GM13976 (cell line): ENCODE measurements at regions not wholly inside any gene's neighbourhood (a gene's known extent, or its start where the extent isn't known, plus 50 kb on each side); places are given as distances from the start of the nearest gene placed in this dataset.

Source experiments
- DNase-seq: peaks from one replicate; pipeline ENCODE4 v3.0.0; 2012; ENCODE audit warnings: low spot score
- CTCF ChIP-seq: IDR thresholded peaks from 2 replicates; pipeline ENCODE4 v1.5.1; 2012; ENCODE audit warnings: borderline replicate concordance, mild to moderate bottlenecking; ENCODE audit not compliant: insufficient read depth; ENCODE audit errors: extremely low read depth, missing control alignments, control extremely low read depth
- in situ Hi-C: fragments of 300-500 bp; cut with MboI; formaldehyde crosslinking; loops from one replicate; pipeline ENCODE4 v1.12.0; 2022; ENCODE audit warnings: low sequenced_read_pairs, mixed read lengths, inconsistent platforms; ENCODE audit not compliant: unreplicated experiment

GRCh38 chr11:41897991-41898390, 438.5 kb upstream of the LRRC4C start:
- TF ChIP-seq CTCF: no peak
- no peak for DNase-seq
- in situ Hi-C loops: no loop called here

GRCh38 chr11:41917900-41918299, 458.4 kb upstream of the LRRC4C start:
- in situ Hi-C loops: no loop called here

GRCh38 chr11:41920374-41920773, 460.9 kb upstream of the LRRC4C start:
- in situ Hi-C loops: no loop called here
- TF ChIP-seq CTCF: no peak

More at GRCh38 chr11:41917900-41918299, 458.4 kb upstream of the LRRC4C start:
- no peak for DNase-seq
- TF ChIP-seq CTCF: no peak

GRCh38 chr11:41921746-41922390, 462.4 kb upstream of the LRRC4C start:
- in situ Hi-C loops: no loop called here
- no peak for TF ChIP-seq CTCF
- DNase-seq: no peak

More at GRCh38 chr11:41920374-41920773, 460.9 kb upstream of the LRRC4C start:
- DNase-seq: no peak

- in situ Hi-C loops: no loop called here
- no peak for DNase-seq
- no peak for TF ChIP-seq CTCF
These were observed 466.9 kb upstream of the LRRC4C start for GRCh38 chr11:41926339-41926738.

GRCh38 chr11:41935241-41935640, 475.8 kb upstream of the LRRC4C start:
- in situ Hi-C loops: no loop called here

More at GRCh38 chr11:41935241-41935640, 475.8 kb upstream of the LRRC4C start:
- no peak for DNase-seq
- TF ChIP-seq CTCF: no peak
